ENCODE measurements at regions not wholly inside any gene's neighbourhood (a gene's known extent, or its start where the extent isn't known, plus 50 kb on each side); places are given as distances from the start of the nearest gene placed in this dataset.

DNA sequence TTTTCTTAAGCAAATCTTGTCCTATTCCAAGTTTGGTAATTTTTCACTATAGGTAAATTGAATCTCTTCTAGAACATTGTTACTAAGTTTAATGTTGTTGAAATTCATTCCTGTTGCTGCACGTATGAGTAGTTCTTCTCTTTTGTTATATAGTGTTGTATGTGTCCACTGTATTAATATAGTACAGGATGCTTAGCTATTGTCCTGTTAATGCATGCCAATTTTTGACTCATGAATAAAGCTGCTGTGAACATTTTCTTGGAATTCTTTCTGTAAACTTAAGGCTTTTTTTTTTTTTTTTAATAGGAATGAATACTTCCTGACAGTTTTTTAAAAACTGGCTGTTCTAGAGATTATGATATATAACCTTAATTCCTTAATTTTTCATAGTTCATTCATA, 326.9 kb downstream of the SLC4A3 start:
- no peak overlapping the region for H3K27ac ChIP-seq
- H3K4me1 ChIP-seq (replicated peaks): no peaks in the 10 kb centered on the region
- no peaks in the 10 kb centered on the region for H3K9me3 ChIP-seq
- no peaks in the 10 kb centered on the region for H3K27me3 ChIP-seq (replicated peaks; ENCODE audit: insufficient read depth)
- intact Hi-C loops (cut with DNase I): no loop called here
- WGBS: 38% methylated on average over 1 of the region's 1 CpG
- H3K36me3 ChIP-seq: no peaks in the 10 kb centered on the region
- no peak overlapping the region for H3K4me3 ChIP-seq
- TF ChIP-seq, protein P1, sequence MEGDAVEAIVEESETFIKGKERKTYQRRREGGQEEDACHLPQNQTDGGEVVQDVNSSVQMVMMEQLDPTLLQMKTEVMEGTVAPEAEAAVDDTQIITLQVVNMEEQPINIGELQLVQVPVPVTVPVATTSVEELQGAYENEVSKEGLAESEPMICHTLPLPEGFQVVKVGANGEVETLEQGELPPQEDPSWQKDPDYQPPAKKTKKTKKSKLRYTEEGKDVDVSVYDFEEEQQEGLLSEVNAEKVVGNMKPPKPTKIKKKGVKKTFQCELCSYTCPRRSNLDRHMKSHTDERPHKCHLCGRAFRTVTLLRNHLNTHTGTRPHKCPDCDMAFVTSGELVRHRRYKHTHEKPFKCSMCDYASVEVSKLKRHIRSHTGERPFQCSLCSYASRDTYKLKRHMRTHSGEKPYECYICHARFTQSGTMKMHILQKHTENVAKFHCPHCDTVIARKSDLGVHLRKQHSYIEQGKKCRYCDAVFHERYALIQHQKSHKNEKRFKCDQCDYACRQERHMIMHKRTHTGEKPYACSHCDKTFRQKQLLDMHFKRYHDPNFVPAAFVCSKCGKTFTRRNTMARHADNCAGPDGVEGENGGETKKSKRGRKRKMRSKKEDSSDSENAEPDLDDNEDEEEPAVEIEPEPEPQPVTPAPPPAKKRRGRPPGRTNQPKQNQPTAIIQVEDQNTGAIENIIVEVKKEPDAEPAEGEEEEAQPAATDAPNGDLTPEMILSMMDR (IDR thresholded peaks at IDR 0.05): no peak
- TF ChIP-seq POLR2AphosphoS5 (IDR thresholded peaks at IDR 0.05): no peak
- no peak for TF ChIP-seq POLR2A (IDR thresholded peaks at IDR 0.05)
- DNase-seq (ENCODE audit: low spot score): no peak

DNA sequence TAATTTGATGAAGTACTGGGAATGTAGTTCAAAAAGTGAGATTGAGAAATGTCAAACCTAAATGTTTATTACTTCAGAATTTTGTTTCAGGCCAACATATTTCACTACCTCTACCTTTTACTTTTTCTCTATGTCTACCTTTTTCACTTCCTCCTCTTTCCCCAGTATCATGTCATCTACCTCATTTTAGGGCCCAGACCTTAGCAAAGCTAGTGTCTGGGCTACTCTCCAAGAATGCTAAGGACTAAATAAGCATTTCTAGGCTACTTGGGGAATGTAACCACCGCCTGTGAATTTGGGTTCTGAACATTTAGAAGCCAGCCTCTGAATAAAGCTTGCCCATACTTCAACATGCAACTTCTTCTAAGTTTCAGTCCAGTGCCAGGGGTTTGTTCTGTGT, 330.4 kb downstream of the SLC4A3 start:
- H3K36me3 ChIP-seq: no peaks in the 10 kb centered on the region
- TF ChIP-seq POLR2A (IDR thresholded peaks at IDR 0.05) (no peak), POLR2AphosphoS5 (IDR thresholded peaks at IDR 0.05) (no peak)
- TF ChIP-seq, protein P1 (IDR thresholded peaks at IDR 0.05): no peak
- no peaks in the 10 kb centered on the region for H3K9me3 ChIP-seq
- DNase-seq (ENCODE audit: low spot score): no peak
- H3K4me3 ChIP-seq: no peak overlapping the region
- WGBS: 70% methylated on average over 1 of the region's 1 CpG
- H3K27ac ChIP-seq: no peak overlapping the region
- no peaks in the 10 kb centered on the region for H3K4me1 ChIP-seq (replicated peaks)
- no peaks in the 10 kb centered on the region for H3K27me3 ChIP-seq (replicated peaks; ENCODE audit: insufficient read depth)
- intact Hi-C loops (cut with DNase I): no loop called here

DNA sequence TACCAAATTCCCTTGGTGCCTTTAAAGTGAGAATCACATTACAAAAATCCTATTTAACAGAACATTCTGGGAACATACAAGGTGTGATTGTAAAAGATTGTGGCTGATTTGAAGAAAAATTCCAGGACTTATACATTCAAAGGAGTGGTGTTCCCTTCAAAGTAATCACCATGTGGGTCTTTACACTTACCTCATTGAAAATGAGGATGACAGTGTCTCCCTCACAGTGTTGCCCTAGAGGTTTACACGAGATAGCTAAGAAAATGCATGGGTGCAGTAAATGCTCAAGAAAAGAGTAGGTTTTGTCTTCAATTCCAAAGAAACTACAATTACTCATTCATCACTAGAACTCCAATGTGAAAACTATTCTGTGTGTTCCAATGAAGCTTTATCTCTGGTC, 331.5 kb downstream of the SLC4A3 start:
- no peaks in the 10 kb centered on the region for H3K36me3 ChIP-seq
- H3K9me3 ChIP-seq: no peaks in the 10 kb centered on the region
- H3K27ac ChIP-seq: no peak overlapping the region
- DNase-seq (ENCODE audit: low spot score): no peak
- intact Hi-C loops (cut with DNase I): no loop called here
- H3K4me1 ChIP-seq (replicated peaks): no peaks in the 10 kb centered on the region
- no peaks in the 10 kb centered on the region for H3K27me3 ChIP-seq (replicated peaks; ENCODE audit: insufficient read depth)
- no peak overlapping the region for H3K4me3 ChIP-seq
- TF ChIP-seq POLR2AphosphoS5 (IDR thresholded peaks at IDR 0.05): no peak
- TF ChIP-seq POLR2A (IDR thresholded peaks at IDR 0.05): no peak
- TF ChIP-seq, protein P1 (IDR thresholded peaks at IDR 0.05): no peak
- 47% methylated on average over 1 of the region's 1 CpG for WGBS

DNA sequence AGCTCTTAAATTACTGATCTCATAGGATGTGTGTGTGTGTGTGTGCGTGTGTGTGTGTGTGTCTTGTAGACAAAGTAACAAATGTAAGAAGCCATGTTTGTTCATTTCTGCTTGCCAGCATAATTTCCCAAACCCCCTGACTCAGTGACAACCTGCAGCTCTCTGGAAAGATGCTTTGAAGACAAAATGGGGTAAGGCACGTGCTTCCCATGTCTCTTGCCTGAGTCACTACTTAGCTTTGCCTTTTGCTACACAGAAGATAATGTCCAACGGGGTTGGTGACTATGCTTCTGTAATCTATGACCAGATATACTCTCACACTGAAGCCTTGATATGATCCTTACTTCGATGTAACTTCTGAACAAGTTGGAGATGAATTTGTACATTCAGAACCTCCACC, 332.0 kb downstream of the SLC4A3 start:
- intact Hi-C loops (cut with DNase I): no loop called here
- WGBS: 84% methylated on average over 4 of the region's 4 CpGs
- no peaks in the 10 kb centered on the region for H3K9me3 ChIP-seq
- H3K36me3 ChIP-seq: no peaks in the 10 kb centered on the region
- H3K27me3 ChIP-seq (replicated peaks; ENCODE audit: insufficient read depth): no peaks in the 10 kb centered on the region
- H3K4me1 ChIP-seq (replicated peaks): no peaks in the 10 kb centered on the region
- H3K4me3 ChIP-seq: no peak overlapping the region
- TF ChIP-seq POLR2A (IDR thresholded peaks at IDR 0.05): no peak
- TF ChIP-seq, protein P1 (IDR thresholded peaks at IDR 0.05): no peak
- TF ChIP-seq POLR2AphosphoS5 (IDR thresholded peaks at IDR 0.05): no peak
- no peak overlapping the region for H3K27ac ChIP-seq
- no peak for DNase-seq (ENCODE audit: low spot score)

DNA sequence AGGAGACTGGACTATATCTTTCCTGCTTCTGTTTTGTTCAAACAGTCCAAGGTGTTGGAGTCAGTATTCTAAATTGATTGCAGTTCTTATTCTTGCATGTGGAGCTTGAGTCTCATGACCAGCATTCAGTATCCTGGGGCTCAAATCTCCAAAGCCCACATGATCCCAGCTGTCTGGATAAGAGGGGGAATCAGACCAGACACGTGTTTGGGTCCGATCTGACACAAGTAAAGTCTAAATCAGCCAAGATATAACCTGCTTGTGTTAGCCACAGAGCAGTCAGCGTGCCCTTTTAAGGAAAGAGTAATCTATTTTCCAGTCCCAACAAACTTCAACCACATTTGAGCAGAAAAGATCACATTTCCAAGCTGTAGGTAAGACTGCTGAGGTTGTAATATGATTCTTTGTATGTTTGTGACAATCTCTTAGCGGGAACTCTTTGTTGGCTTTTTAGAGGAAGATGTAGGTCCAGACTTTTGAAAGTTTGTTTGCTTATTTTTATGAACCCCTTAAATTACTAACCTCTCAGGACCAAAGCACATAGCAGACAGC, 334.6 kb downstream of the SLC4A3 start:
- no peak overlapping the region for H3K27ac ChIP-seq
- no peak overlapping the region for H3K4me3 ChIP-seq
- TF ChIP-seq POLR2A (IDR thresholded peaks at IDR 0.05) (no peak), POLR2AphosphoS5 (IDR thresholded peaks at IDR 0.05) (no peak)
- TF ChIP-seq, protein P1 (IDR thresholded peaks at IDR 0.05): no peak
- H3K4me1 ChIP-seq (replicated peaks): no peaks in the 10 kb centered on the region
- intact Hi-C loops (cut with DNase I): no loop called here
- no peaks in the 10 kb centered on the region for H3K9me3 ChIP-seq
- WGBS: 42% methylated on average over 4 of the region's 4 CpGs
- no peaks in the 10 kb centered on the region for H3K36me3 ChIP-seq
- DNase-seq (ENCODE audit: low spot score): no peak
- H3K27me3 ChIP-seq (replicated peaks; ENCODE audit: insufficient read depth): peaks cover 2% of the 10 kb centered on the region
